Activated B cell treated with CpG ODN at 0.5 μM for 24 hours (primary cell): ENCODE measurements at regions not wholly inside any gene's neighbourhood (a gene's known extent, or its start where the extent isn't known, plus 50 kb on each side); places are given as distances from the start of the nearest gene placed in this dataset.

Source experiments
- ATAC-seq: fragments of 200-7000 bp; cut with Tn5 transposase; one replicate; pipeline ENCODE4 v1.10.0; 2021; ENCODE audit warnings: low read depth, mild to moderate bottlenecking, moderate library complexity
- CTCF ChIA-PET: fragments of 350-600 bp; sonication (Branson Sonifier 250); formaldehyde crosslinking; loops from one replicate; lab custom pipeline; 2021; ENCODE audit warnings: antibody characterized with exemption; lab: Charles Lee
- POLR2A ChIA-PET: fragments of 350-600 bp; sonication (Branson Sonifier 250); formaldehyde crosslinking; loops from one replicate; lab custom pipeline; 2021; ENCODE audit warnings: antibody characterized with exemption; lab: Charles Lee
- DNase-seq: peaks from one replicate; pipeline ENCODE4 v3.0.0; 2022
- H3K27ac Mint-ChIP-seq: one replicate; pipeline ENCODE4 v1.8.0; 2020; ENCODE audit warnings: mixed read lengths
- H3K27me3 Mint-ChIP-seq: one replicate; pipeline ENCODE4 v1.8.0; 2021; ENCODE audit warnings: mixed read lengths
- H3K36me3 Mint-ChIP-seq: one replicate; pipeline ENCODE4 v1.8.0; 2021; ENCODE audit warnings: low read depth, mixed read lengths
- H3K4me1 Mint-ChIP-seq: one replicate; pipeline ENCODE4 v1.8.0; 2021; ENCODE audit warnings: mixed read lengths
- H3K4me3 Mint-ChIP-seq: one replicate; pipeline ENCODE4 v1.8.0; 2020; ENCODE audit warnings: mild to moderate bottlenecking, mixed read lengths
- H3K9me3 Mint-ChIP-seq: one replicate; pipeline ENCODE4 v1.8.0; 2020; ENCODE audit warnings: mixed read lengths
- intact Hi-C: fragments of 100-400 bp; cut with micrococcal nuclease; formaldehyde crosslinking; loops from one replicate; pipeline ENCODE4 v1.15.1; 2024
- TF ChIP-seq, protein P1 (sequence below): fragments of 200-600 bp; IDR thresholded peaks from one replicate; pipeline ENCODE4 v1.8.0; 2022; ENCODE audit warnings: antibody characterized with exemption, mild to moderate bottlenecking

DNA sequence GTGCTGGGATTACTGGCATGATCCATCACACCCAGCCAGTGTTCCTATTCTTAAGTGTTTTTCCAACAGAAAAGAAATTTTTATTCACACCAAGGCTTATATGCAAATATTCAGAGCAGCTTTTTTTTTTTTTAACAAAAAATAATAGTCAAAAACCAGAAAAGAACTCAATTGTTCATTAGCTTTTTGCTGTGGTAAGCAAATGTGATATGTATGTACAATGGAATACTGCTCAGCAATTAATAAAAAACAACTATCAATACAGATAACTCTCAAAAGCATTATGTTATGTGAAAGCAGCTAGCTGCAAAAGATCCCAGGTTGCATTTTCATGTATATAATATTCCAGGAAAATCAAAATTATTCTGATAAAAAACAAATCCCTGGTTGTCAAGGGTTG, 132.3 kb downstream of the SLIT2 start:
- ChIA-PET CTCF (no interaction called here), POLR2A (interaction anchor here (0.6 kb wide), 1 partner anchor 360 kb away, joined by 3 read pairs; no protein-coding TSS in a partner anchor)
- no peak for DNase-seq
- TF ChIP-seq, protein P1, sequence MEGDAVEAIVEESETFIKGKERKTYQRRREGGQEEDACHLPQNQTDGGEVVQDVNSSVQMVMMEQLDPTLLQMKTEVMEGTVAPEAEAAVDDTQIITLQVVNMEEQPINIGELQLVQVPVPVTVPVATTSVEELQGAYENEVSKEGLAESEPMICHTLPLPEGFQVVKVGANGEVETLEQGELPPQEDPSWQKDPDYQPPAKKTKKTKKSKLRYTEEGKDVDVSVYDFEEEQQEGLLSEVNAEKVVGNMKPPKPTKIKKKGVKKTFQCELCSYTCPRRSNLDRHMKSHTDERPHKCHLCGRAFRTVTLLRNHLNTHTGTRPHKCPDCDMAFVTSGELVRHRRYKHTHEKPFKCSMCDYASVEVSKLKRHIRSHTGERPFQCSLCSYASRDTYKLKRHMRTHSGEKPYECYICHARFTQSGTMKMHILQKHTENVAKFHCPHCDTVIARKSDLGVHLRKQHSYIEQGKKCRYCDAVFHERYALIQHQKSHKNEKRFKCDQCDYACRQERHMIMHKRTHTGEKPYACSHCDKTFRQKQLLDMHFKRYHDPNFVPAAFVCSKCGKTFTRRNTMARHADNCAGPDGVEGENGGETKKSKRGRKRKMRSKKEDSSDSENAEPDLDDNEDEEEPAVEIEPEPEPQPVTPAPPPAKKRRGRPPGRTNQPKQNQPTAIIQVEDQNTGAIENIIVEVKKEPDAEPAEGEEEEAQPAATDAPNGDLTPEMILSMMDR = no peak
- intact Hi-C loops = no loop called here
- no peaks in the 10 kb centered on the region for H3K4me1 Mint-ChIP-seq
- H3K27me3 Mint-ChIP-seq = no peaks in the 10 kb centered on the region
- no peak for ATAC-seq
- H3K9me3 Mint-ChIP-seq = no peaks in the 10 kb centered on the region
- no peak overlapping the region for H3K27ac Mint-ChIP-seq
- no peaks in the 10 kb centered on the region for H3K36me3 Mint-ChIP-seq
- no peak overlapping the region for H3K4me3 Mint-ChIP-seq

DNA sequence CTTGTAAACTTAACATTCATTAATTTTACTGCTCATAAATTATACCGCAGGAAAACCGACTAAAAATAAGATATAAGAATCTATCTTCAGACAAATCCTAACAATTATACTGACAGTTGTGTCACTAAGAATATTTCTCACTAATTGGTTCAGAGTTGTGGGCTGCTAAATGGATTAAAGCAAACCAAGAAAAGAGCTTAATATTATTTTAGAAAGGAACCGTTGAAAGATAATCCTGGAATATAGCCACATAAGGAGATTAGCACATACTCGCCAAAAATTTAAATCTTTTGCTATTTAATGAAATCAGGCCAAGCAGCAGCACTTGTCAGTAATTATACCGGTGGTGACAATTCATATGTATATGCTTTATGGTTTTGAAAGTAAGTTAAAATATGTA, 132.8 kb downstream of the SLIT2 start:
- no peak overlapping the region for H3K4me3 Mint-ChIP-seq
- DNase-seq (no peak), ATAC-seq (no peak)
- no peaks in the 10 kb centered on the region for H3K36me3 Mint-ChIP-seq
- intact Hi-C loops = no loop called here
- no peaks in the 10 kb centered on the region for H3K9me3 Mint-ChIP-seq
- no peak overlapping the region for H3K27ac Mint-ChIP-seq
- POLR2A ChIA-PET = no interaction called here
- TF ChIP-seq, protein P1 = no peak
- H3K27me3 Mint-ChIP-seq = no peaks in the 10 kb centered on the region
- no peaks in the 10 kb centered on the region for H3K4me1 Mint-ChIP-seq
- CTCF ChIA-PET = no interaction called here

DNA sequence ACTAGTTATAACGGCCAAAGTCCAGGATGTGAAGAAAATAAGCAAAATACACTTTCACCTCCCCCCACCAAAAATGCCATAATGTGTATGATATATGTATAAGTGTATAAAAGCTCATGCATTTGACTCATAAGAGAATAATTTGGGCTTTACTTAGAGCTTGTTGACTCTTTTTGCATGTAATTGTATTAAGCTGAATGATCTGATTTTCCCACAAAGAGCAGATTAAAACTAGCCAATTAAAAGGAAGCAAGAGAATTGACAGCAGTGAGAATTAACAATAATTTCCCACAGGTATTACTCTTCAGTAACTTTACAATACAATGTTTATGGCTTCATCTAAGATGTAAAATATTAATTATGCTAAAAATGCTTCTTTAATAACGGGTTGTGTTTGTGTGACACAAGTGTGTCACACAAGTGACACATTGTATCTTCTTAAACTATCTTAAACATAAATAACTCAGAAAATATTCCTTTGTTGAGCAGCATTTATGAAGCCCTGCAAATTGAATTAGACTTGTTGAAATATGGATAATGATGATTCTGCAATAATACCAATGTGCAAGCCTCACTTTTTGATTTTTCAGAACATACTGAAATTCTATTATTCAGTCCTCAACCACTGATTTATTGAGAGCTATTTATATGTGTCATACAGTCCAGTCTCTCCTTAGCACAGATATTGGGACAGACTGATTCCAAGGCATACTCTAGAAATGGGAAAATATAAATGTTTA, 134.5 kb downstream of the SLIT2 start:
- ChIA-PET POLR2A (no interaction called here), CTCF (no interaction called here)
- TF ChIP-seq, protein P1 = no peak
- DNase-seq (no peak), ATAC-seq (no peak)
- no peak overlapping the region for H3K4me3 Mint-ChIP-seq
- no peaks in the 10 kb centered on the region for H3K4me1 Mint-ChIP-seq
- intact Hi-C loops = no loop called here
- no peaks in the 10 kb centered on the region for H3K9me3 Mint-ChIP-seq
- H3K27me3 Mint-ChIP-seq = no peaks in the 10 kb centered on the region
- no peak overlapping the region for H3K27ac Mint-ChIP-seq
- H3K36me3 Mint-ChIP-seq = no peaks in the 10 kb centered on the region

DNA sequence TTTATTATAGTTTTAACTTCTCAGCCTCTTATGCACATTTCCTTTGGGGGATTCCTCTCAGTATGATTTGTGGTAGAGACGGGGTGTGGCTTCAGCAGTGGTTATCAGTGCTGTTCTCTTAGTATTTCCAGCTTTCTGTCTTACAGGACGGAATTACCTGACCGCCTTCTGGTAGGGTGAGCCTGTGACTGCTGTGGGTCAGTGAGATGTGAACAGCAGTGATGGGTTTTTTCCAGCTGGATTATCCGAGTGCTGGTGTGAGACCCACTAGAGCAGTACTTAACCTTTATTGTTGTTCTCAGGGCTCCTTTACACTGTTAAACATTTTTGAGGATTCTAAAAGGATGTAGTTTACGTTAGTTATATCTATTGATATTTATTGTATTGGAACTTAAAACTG, 135.2 kb downstream of the SLIT2 start:
- POLR2A ChIA-PET = no interaction called here
- Mint-ChIP-seq H3K36me3 (no peaks in the 10 kb centered on the region), H3K4me1 (no peaks in the 10 kb centered on the region), H3K9me3 (no peaks in the 10 kb centered on the region), H3K27me3 (no peaks in the 10 kb centered on the region), H3K27ac (no peak overlapping the region), H3K4me3 (no peak overlapping the region)
- no peak for DNase-seq
- ATAC-seq = no peak
- CTCF ChIA-PET = no interaction called here
- intact Hi-C loops = no loop called here
- TF ChIP-seq, protein P1 = no peak

DNA sequence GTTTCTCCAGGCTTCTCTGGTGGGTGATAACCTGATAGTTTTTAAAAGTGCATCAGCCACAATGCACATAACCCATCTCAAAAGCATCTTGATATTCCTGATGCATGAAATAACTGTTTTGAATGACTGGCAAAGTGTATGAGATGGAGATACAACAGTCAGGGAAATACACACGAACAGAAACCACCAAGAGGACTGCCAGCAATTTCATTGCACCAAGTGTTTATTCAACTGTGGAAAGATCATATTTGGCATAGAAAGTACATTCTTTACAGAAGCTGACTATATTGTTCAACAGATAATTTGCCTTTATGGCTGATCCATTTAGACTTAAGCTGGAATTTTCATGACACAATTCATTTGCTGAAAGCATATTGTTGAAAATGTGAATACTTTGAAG, 139.5 kb downstream of the SLIT2 start:
- H3K27ac Mint-ChIP-seq = no peak overlapping the region
- no peaks in the 10 kb centered on the region for H3K27me3 Mint-ChIP-seq
- ChIA-PET CTCF (no interaction called here), POLR2A (no interaction called here)
- TF ChIP-seq, protein P1 = no peak
- ATAC-seq (no peak), DNase-seq (no peak)
- no peaks in the 10 kb centered on the region for H3K9me3 Mint-ChIP-seq
- intact Hi-C loops = no loop called here
- H3K4me3 Mint-ChIP-seq = no peak overlapping the region
- no peaks in the 10 kb centered on the region for H3K36me3 Mint-ChIP-seq
- no peaks in the 10 kb centered on the region for H3K4me1 Mint-ChIP-seq
